ENCODE measurements at regions not wholly inside any gene's neighbourhood (a gene's known extent, or its start where the extent isn't known, plus 50 kb on each side); places are given as distances from the start of the nearest gene placed in this dataset.

GRCh38 chr11:70545610-70545912, 147.2 kb downstream of the CTTN start:
- no peaks in the 10 kb centered on the region for H3K27me3 ChIP-seq (ENCODE audit: insufficient read depth, low read length)
- peaks cover 8% of the 10 kb centered on the region for H3K4me1 ChIP-seq (ENCODE audit: control insufficient read depth, insufficient read depth, low read length, unreplicated experiment)
- no peak overlapping the region for H3K27ac ChIP-seq (ENCODE audit: low read depth, low read length)
- no peak overlapping the region for H2AFZ ChIP-seq (ENCODE audit: low read length, unreplicated experiment)
- no peaks in the 10 kb centered on the region for H3K79me2 ChIP-seq (ENCODE audit: control insufficient read depth, insufficient read depth, low read length, unreplicated experiment)
- no peak overlapping the region for H3K4me3 ChIP-seq (ENCODE audit: low read depth, low read length)
- no peaks in the 10 kb centered on the region for H3K36me3 ChIP-seq (ENCODE audit: insufficient read depth, low read length)

- Histone ChIP-seq H3K27ac (ENCODE audit: low read depth, low read length) (no peak overlapping the region), H3K27me3 (ENCODE audit: insufficient read depth, low read length) (no peaks in the 10 kb centered on the region)
These were observed 148.0 kb downstream of the CTTN start for GRCh38 chr11:70546191-70546940.

GRCh38 chr11:70547386-70547785, 149.1 kb downstream of the CTTN start:
- H3K36me3 ChIP-seq (ENCODE audit: insufficient read depth, low read length), result no peaks in the 10 kb centered on the region
- no peaks in the 10 kb centered on the region for H3K27me3 ChIP-seq (ENCODE audit: insufficient read depth, low read length)
- H3K79me2 ChIP-seq (ENCODE audit: control insufficient read depth, insufficient read depth, low read length, unreplicated experiment), result no peaks in the 10 kb centered on the region
- H3K27ac ChIP-seq (ENCODE audit: low read depth, low read length), result no peak overlapping the region
- H3K4me3 ChIP-seq (ENCODE audit: low read depth, low read length), result no peak overlapping the region
- H3K4me1 ChIP-seq (ENCODE audit: control insufficient read depth, insufficient read depth, low read length, unreplicated experiment), result peaks cover 8% of the 10 kb centered on the region
- no peak overlapping the region for H2AFZ ChIP-seq (ENCODE audit: low read length, unreplicated experiment)

More at GRCh38 chr11:70546191-70546940, 148.0 kb downstream of the CTTN start:
- Histone ChIP-seq H3K4me1 (ENCODE audit: control insufficient read depth, insufficient read depth, low read length, unreplicated experiment) (peaks cover 8% of the 10 kb centered on the region), H3K79me2 (ENCODE audit: control insufficient read depth, insufficient read depth, low read length, unreplicated experiment) (no peaks in the 10 kb centered on the region), H2AFZ (ENCODE audit: low read length, unreplicated experiment) (no peak overlapping the region), H3K4me3 (ENCODE audit: low read depth, low read length) (no peak overlapping the region), H3K36me3 (ENCODE audit: insufficient read depth, low read length) (no peaks in the 10 kb centered on the region)

GRCh38 chr11:70547821-70548670, 149.7 kb downstream of the CTTN start:
- no peaks in the 10 kb centered on the region for H3K36me3 ChIP-seq (ENCODE audit: insufficient read depth, low read length)
- peaks cover 8% of the 10 kb centered on the region for H3K4me1 ChIP-seq (ENCODE audit: control insufficient read depth, insufficient read depth, low read length, unreplicated experiment)
- H3K79me2 ChIP-seq (ENCODE audit: control insufficient read depth, insufficient read depth, low read length, unreplicated experiment), result no peaks in the 10 kb centered on the region
- no peaks in the 10 kb centered on the region for H3K27me3 ChIP-seq (ENCODE audit: insufficient read depth, low read length)
- no peak overlapping the region for H3K4me3 ChIP-seq (ENCODE audit: low read depth, low read length)
- H3K27ac ChIP-seq (ENCODE audit: low read depth, low read length), result no peak overlapping the region
- H2AFZ ChIP-seq (ENCODE audit: low read length, unreplicated experiment), result no peak overlapping the region

- Histone ChIP-seq H3K36me3 (ENCODE audit: insufficient read depth, low read length) (no peaks in the 10 kb centered on the region), H3K79me2 (ENCODE audit: control insufficient read depth, insufficient read depth, low read length, unreplicated experiment) (no peaks in the 10 kb centered on the region), H3K27ac (ENCODE audit: low read depth, low read length) (no peak overlapping the region), H2AFZ (ENCODE audit: low read length, unreplicated experiment) (no peak overlapping the region), H3K27me3 (ENCODE audit: insufficient read depth, low read length) (no peaks in the 10 kb centered on the region), H3K4me1 (ENCODE audit: control insufficient read depth, insufficient read depth, low read length, unreplicated experiment) (peaks cover 8% of the 10 kb centered on the region), H3K4me3 (ENCODE audit: low read depth, low read length) (no peak overlapping the region)
These were observed 150.6 kb downstream of the CTTN start for GRCh38 chr11:70548976-70549375.

- H2AFZ ChIP-seq (ENCODE audit: low read length, unreplicated experiment), result no peak overlapping the region
- no peaks in the 10 kb centered on the region for H3K79me2 ChIP-seq (ENCODE audit: control insufficient read depth, insufficient read depth, low read length, unreplicated experiment)
- H3K4me3 ChIP-seq (ENCODE audit: low read depth, low read length), result no peak overlapping the region
- H3K36me3 ChIP-seq (ENCODE audit: insufficient read depth, low read length), result no peaks in the 10 kb centered on the region
- H3K4me1 ChIP-seq (ENCODE audit: control insufficient read depth, insufficient read depth, low read length, unreplicated experiment), result peaks cover 8% of the 10 kb centered on the region
- H3K27ac ChIP-seq (ENCODE audit: low read depth, low read length), result no peak overlapping the region
- no peaks in the 10 kb centered on the region for H3K27me3 ChIP-seq (ENCODE audit: insufficient read depth, low read length)
These were observed 151.1 kb downstream of the CTTN start for GRCh38 chr11:70549386-70549785.

- Histone ChIP-seq H3K4me3 (ENCODE audit: low read depth, low read length) (no peak overlapping the region), H3K79me2 (ENCODE audit: control insufficient read depth, insufficient read depth, low read length, unreplicated experiment) (no peaks in the 10 kb centered on the region), H3K36me3 (ENCODE audit: insufficient read depth, low read length) (no peaks in the 10 kb centered on the region), H3K4me1 (ENCODE audit: control insufficient read depth, insufficient read depth, low read length, unreplicated experiment) (peaks cover 7% of the 10 kb centered on the region), H3K27ac (ENCODE audit: low read depth, low read length) (no peak overlapping the region), H2AFZ (ENCODE audit: low read length, unreplicated experiment) (no peak overlapping the region), H3K27me3 (ENCODE audit: insufficient read depth, low read length) (no peaks in the 10 kb centered on the region)
These were observed 151.5 kb downstream of the CTTN start for GRCh38 chr11:70549796-70550195.

- H3K36me3 ChIP-seq (ENCODE audit: insufficient read depth, low read length), result no peaks in the 10 kb centered on the region
- H3K27ac ChIP-seq (ENCODE audit: low read depth, low read length), result no peak overlapping the region
- H3K4me3 ChIP-seq (ENCODE audit: low read depth, low read length), result no peak overlapping the region
- no peaks in the 10 kb centered on the region for H3K79me2 ChIP-seq (ENCODE audit: control insufficient read depth, insufficient read depth, low read length, unreplicated experiment)
- H3K4me1 ChIP-seq (ENCODE audit: control insufficient read depth, insufficient read depth, low read length, unreplicated experiment), result no peaks in the 10 kb centered on the region
- no peak overlapping the region for H2AFZ ChIP-seq (ENCODE audit: low read length, unreplicated experiment)
- no peaks in the 10 kb centered on the region for H3K27me3 ChIP-seq (ENCODE audit: insufficient read depth, low read length)
These were observed 152.3 kb downstream of the CTTN start for GRCh38 chr11:70550456-70551195.

GRCh38 chr11:70551351-70552166, 153.2 kb downstream of the CTTN start:
- no peak overlapping the region for H3K27ac ChIP-seq (ENCODE audit: low read depth, low read length)
- H3K36me3 ChIP-seq (ENCODE audit: insufficient read depth, low read length), result no peaks in the 10 kb centered on the region
- no peak overlapping the region for H2AFZ ChIP-seq (ENCODE audit: low read length, unreplicated experiment)
- H3K4me1 ChIP-seq (ENCODE audit: control insufficient read depth, insufficient read depth, low read length, unreplicated experiment), result no peaks in the 10 kb centered on the region
- H3K79me2 ChIP-seq (ENCODE audit: control insufficient read depth, insufficient read depth, low read length, unreplicated experiment), result no peaks in the 10 kb centered on the region
- no peak overlapping the region for H3K4me3 ChIP-seq (ENCODE audit: low read depth, low read length)
- no peaks in the 10 kb centered on the region for H3K27me3 ChIP-seq (ENCODE audit: insufficient read depth, low read length)
